H9 (cell line): ENCODE measurements at regions not wholly inside any gene's neighbourhood (a gene's known extent, or its start where the extent isn't known, plus 50 kb on each side); places are given as distances from the start of the nearest gene placed in this dataset.

Source experiments
- DNase-seq: peaks from one replicate; pipeline ENCODE4 v3.0.0-alpha.2; 2017
- H2AFZ ChIP-seq: one replicate; pipeline ENCODE4 v1.6.1; 2013; ENCODE audit warnings: mild to moderate bottlenecking, low read length, control low read depth, moderate library complexity
- H2AK5ac ChIP-seq: 2 replicates; pipeline ENCODE4 v1.6.1; 2013; ENCODE audit warnings: low read length, control low read depth, mixed read lengths; ENCODE audit not compliant: insufficient read length
- H2BK120ac ChIP-seq: one replicate; pipeline ENCODE4 v1.6.1; 2013; ENCODE audit warnings: low read depth, mild to moderate bottlenecking, low read length, control low read depth, inconsistent platforms; ENCODE audit not compliant: poor library complexity, severe bottlenecking
- H2BK12ac ChIP-seq: 2 replicates; pipeline ENCODE4 v1.6.1; 2013; ENCODE audit warnings: low read length, control low read depth, mixed read lengths, low read depth; ENCODE audit not compliant: insufficient read length
- H2BK15ac ChIP-seq: 2 replicates; pipeline ENCODE4 v1.6.1; 2013; ENCODE audit warnings: low read depth, low read length, control low read depth
- H2BK20ac ChIP-seq: one replicate; pipeline ENCODE4 v1.6.1; 2013; ENCODE audit warnings: low read depth, mild to moderate bottlenecking, low read length, control low read depth, inconsistent platforms; ENCODE audit not compliant: poor library complexity, severe bottlenecking
- H2BK5ac ChIP-seq: 2 replicates; pipeline ENCODE4 v1.6.1; 2013; ENCODE audit warnings: low read length, control low read depth, mixed read lengths; ENCODE audit not compliant: insufficient read length
- H3K14ac ChIP-seq: 2 replicates; pipeline ENCODE4 v1.6.1; 2013; ENCODE audit warnings: low read length, control low read depth; ENCODE audit not compliant: insufficient read depth
- H3K18ac ChIP-seq: 2 replicates; pipeline ENCODE4 v1.6.1; 2013; ENCODE audit warnings: low read depth, mild to moderate bottlenecking, mixed read lengths, low read length, control low read depth; ENCODE audit not compliant: insufficient read length
- H3K23ac ChIP-seq: 2 replicates; pipeline ENCODE4 v1.6.1; 2013; ENCODE audit warnings: low read length, control low read depth, mixed read lengths, low read depth; ENCODE audit not compliant: insufficient read length
- H3K23me2 ChIP-seq: 2 replicates; pipeline ENCODE4 v1.6.1; 2013; ENCODE audit warnings: low read depth, mild to moderate bottlenecking, mixed read lengths, low read length, control low read depth; ENCODE audit not compliant: insufficient read length, poor library complexity, severe bottlenecking
- H3K27ac ChIP-seq: 2 replicates; pipeline ENCODE4 v1.5.1; 2013; ENCODE audit warnings: low read length, control low read depth, mixed read lengths, low read depth; ENCODE audit not compliant: insufficient read length
- H3K27me3 ChIP-seq: 2 replicates; pipeline ENCODE4 v1.6.1; 2013; ENCODE audit warnings: low read length, control low read depth, inconsistent platforms; ENCODE audit not compliant: insufficient read depth
- H3K4ac ChIP-seq: 2 replicates; pipeline ENCODE4 v1.6.1; 2013; ENCODE audit warnings: low read depth, mild to moderate bottlenecking, control low read depth, inconsistent platforms, low read length, moderate library complexity
- H3K4me1 ChIP-seq: 2 replicates; pipeline ENCODE4 v1.6.1; 2013; ENCODE audit warnings: low read length, control low read depth, inconsistent platforms; ENCODE audit not compliant: insufficient read depth
- H3K4me2 ChIP-seq: 2 replicates; pipeline ENCODE4 v1.6.1; 2013; ENCODE audit warnings: low read length, control low read depth, mixed read lengths; ENCODE audit not compliant: insufficient read length, insufficient read depth
- H3K56ac ChIP-seq: 2 replicates; pipeline ENCODE4 v1.6.1; 2013; ENCODE audit warnings: low read depth, mild to moderate bottlenecking, mixed read lengths, low read length, control low read depth; ENCODE audit not compliant: insufficient read length
- H3K79me1 ChIP-seq: 2 replicates; pipeline ENCODE4 v1.6.1; 2013; ENCODE audit warnings: low read depth, mild to moderate bottlenecking, moderate library complexity, low read length, control low read depth, inconsistent platforms; ENCODE audit not compliant: insufficient read depth, poor library complexity, severe bottlenecking
- H3K79me2 ChIP-seq: 2 replicates; pipeline ENCODE4 v1.6.1; 2013; ENCODE audit warnings: low read length, control low read depth, inconsistent platforms; ENCODE audit not compliant: insufficient read depth
- H3K9ac ChIP-seq: 2 replicates; pipeline ENCODE4 v1.6.1; 2013; ENCODE audit warnings: low read length, control low read depth, mixed read lengths; ENCODE audit not compliant: insufficient read length; ENCODE audit errors: extremely low read depth
- H3K9me3 ChIP-seq: one replicate; pipeline ENCODE4 v1.6.1; 2013; ENCODE audit warnings: low read depth, low read length, inconsistent platforms; ENCODE audit not compliant: control insufficient read depth
- H3T11ph ChIP-seq: one replicate; pipeline ENCODE4 v1.6.1; 2013; ENCODE audit warnings: mild to moderate bottlenecking, low read length, control low read depth, inconsistent platforms
- H4K20me1 ChIP-seq: one replicate; pipeline ENCODE4 v1.6.1; 2013; ENCODE audit not compliant: control insufficient read depth, insufficient read length, insufficient read depth
- H4K5ac ChIP-seq: 2 replicates; pipeline ENCODE4 v1.6.1; 2013; ENCODE audit warnings: low read depth, mild to moderate bottlenecking, mixed read lengths, low read length, control low read depth; ENCODE audit not compliant: insufficient read length
- H4K8ac ChIP-seq: replicated peaks from 2 replicates; pipeline ENCODE4 v1.6.1; 2013; ENCODE audit warnings: low read length, control low read depth, mixed read lengths, low read depth; ENCODE audit not compliant: insufficient read length
- H4K91ac ChIP-seq: 2 replicates; pipeline ENCODE4 v1.6.1; 2013; ENCODE audit warnings: low read depth, mild to moderate bottlenecking, moderate library complexity, mixed read lengths, low read length, control low read depth; ENCODE audit not compliant: insufficient read length
- H3K27ac Mint-ChIP-seq, 3 experiments: 2 replicates in 2 of 3; 3 replicates in 1 of 3; pipeline ENCODE4 v1.8.0; 2020 to 2021; ENCODE audit warnings: mixed read lengths in 3 of 3, mild to moderate bottlenecking in 1 of 3, moderate library complexity in 1 of 3
- H3K27me3 Mint-ChIP-seq: 2 replicates; pipeline ENCODE4 v1.8.0; 2021; ENCODE audit warnings: low read depth, mild to moderate bottlenecking, moderate library complexity, mixed read lengths
- H3K36me3 Mint-ChIP-seq, 3 experiments: 2 replicates in 2 of 3; 3 replicates in 1 of 3; pipeline ENCODE4 v1.8.0; 2020 to 2021; ENCODE audit warnings: low read depth in 3 of 3, mixed read lengths in 3 of 3; ENCODE audit not compliant: insufficient read depth in 1 of 3
- H3K4me1 Mint-ChIP-seq, 2 experiments: 2 replicates each; pipeline ENCODE4 v1.8.0; 2020; ENCODE audit warnings: mixed read lengths in 2 of 2
- H3K4me3 Mint-ChIP-seq, 2 experiments: 2 replicates in 1 of 2; 3 replicates in 1 of 2; pipeline ENCODE4 v1.8.0; 2020 to 2021; ENCODE audit warnings: mild to moderate bottlenecking in 2 of 2, mixed read lengths in 2 of 2, moderate library complexity in 1 of 2
- H3K9me3 Mint-ChIP-seq, 2 experiments: 2 replicates in 1 of 2; 3 replicates in 1 of 2; pipeline ENCODE4 v1.8.0; 2020; ENCODE audit warnings: mild to moderate bottlenecking in 2 of 2, mixed read lengths in 2 of 2, moderate library complexity in 1 of 2
- WGBS: extraction: QIAGEN DNeasy Blood & Tissue Kit; methylation state at CpG from one replicate; pipeline ENCODE4 v1.1.7; 2013; ENCODE audit warnings: missing lambda C conversion rate, low lambda C conversion rate, mixed read lengths; ENCODE audit not compliant: insufficient read length; ENCODE audit errors: extremely low coverage; 5-methylcytosine and 5-hydroxymethylcytosine counted together
- TF ChIP-seq, protein P1 (sequence below): fragments of 200-600 bp; sonication (generic); conservative IDR thresholded peaks from 3 replicates; pipeline ENCODE4 v1.8.0; 2021; ENCODE audit warnings: antibody characterized with exemption, mild to moderate bottlenecking

DNA sequence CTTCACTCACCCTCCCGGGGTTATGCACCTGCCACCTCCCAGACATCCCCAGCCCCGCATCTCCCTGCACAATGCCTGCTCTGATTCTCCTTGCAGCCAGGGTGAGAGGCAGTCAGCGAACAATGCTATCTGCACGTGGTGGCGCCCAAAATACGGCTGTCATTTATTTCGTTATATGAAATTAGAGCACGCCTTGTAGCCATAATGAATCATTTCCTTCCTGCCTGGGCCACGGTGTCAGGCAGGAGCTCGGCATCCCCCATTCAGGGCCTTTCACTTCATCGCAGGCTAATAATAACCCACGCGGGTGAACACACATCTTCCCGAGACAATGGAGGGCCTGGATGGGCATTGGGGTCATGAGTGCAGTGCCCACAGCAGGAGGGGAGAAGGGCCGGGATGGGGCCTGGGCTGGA lies 143.8 kb upstream of the ZNF507 start:
- H3K27me3 ChIP-seq, result no peaks in the 10 kb centered on the region
- no peak overlapping the region for H4K91ac ChIP-seq
- H3K27ac ChIP-seq, result no peak overlapping the region
- H3K79me2 ChIP-seq, result no peaks in the 10 kb centered on the region
- no peak overlapping the region for H2BK120ac ChIP-seq
- H3K36me3 Mint-ChIP-seq, result no peaks in the 10 kb centered on the region
- H4K20me1 ChIP-seq, result no peaks in the 10 kb centered on the region
- H3K4me2 ChIP-seq, result no peak overlapping the region
- H3K14ac ChIP-seq, result no peak overlapping the region
- TF ChIP-seq, protein P1, sequence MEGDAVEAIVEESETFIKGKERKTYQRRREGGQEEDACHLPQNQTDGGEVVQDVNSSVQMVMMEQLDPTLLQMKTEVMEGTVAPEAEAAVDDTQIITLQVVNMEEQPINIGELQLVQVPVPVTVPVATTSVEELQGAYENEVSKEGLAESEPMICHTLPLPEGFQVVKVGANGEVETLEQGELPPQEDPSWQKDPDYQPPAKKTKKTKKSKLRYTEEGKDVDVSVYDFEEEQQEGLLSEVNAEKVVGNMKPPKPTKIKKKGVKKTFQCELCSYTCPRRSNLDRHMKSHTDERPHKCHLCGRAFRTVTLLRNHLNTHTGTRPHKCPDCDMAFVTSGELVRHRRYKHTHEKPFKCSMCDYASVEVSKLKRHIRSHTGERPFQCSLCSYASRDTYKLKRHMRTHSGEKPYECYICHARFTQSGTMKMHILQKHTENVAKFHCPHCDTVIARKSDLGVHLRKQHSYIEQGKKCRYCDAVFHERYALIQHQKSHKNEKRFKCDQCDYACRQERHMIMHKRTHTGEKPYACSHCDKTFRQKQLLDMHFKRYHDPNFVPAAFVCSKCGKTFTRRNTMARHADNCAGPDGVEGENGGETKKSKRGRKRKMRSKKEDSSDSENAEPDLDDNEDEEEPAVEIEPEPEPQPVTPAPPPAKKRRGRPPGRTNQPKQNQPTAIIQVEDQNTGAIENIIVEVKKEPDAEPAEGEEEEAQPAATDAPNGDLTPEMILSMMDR, result no peak
- H3K27me3 Mint-ChIP-seq, result no peaks in the 10 kb centered on the region; the same call in none of the 2 replicates
- H3K79me1 ChIP-seq, result no peaks in the 10 kb centered on the region
- H2BK15ac ChIP-seq, result no peak overlapping the region
- H3K4me3 Mint-ChIP-seq, result no peak overlapping the region
- no peak overlapping the region for H3K56ac ChIP-seq
- DNase-seq, result no peak
- no peaks in the 10 kb centered on the region for H3K4me1 Mint-ChIP-seq
- no peaks in the 10 kb centered on the region for H3K23me2 ChIP-seq
- H2BK5ac ChIP-seq, result no peak overlapping the region
- H2AFZ ChIP-seq, result no peak overlapping the region
- no peaks in the 10 kb centered on the region for H3K9me3 ChIP-seq
- H3K23ac ChIP-seq, result no peak overlapping the region
- no peaks in the 10 kb centered on the region for H3K4me1 ChIP-seq
- no peaks in the 10 kb centered on the region for H3K9me3 Mint-ChIP-seq
- no peak overlapping the region for H2BK20ac ChIP-seq
- H3K4ac ChIP-seq, result no peak overlapping the region
- WGBS, result no CpG with 5 or more reads among the region's 15 CpGs
- H3T11ph ChIP-seq, result no peak overlapping the region
- no peak overlapping the region for H3K27ac Mint-ChIP-seq
- H2AK5ac ChIP-seq, result no peak overlapping the region
- no peak overlapping the region for H3K9ac ChIP-seq
- no peak overlapping the region for H4K8ac ChIP-seq
- no peak overlapping the region for H2BK12ac ChIP-seq
- H4K5ac ChIP-seq, result no peak overlapping the region
- H3K18ac ChIP-seq, result no peak overlapping the region
